Activated CD4-positive, alpha-beta T cell treated with anti-CD3 and anti-CD28 coated beads, Interleukin-2, amount 10 ng/mL, durations not matched to agents 24 days and 14 days (primary cell): ENCODE measurements at regions not wholly inside any gene's neighbourhood (a gene's known extent, or its start where the extent isn't known, plus 50 kb on each side); places are given as distances from the start of the nearest gene placed in this dataset.

Experiments used
- DNase-seq: peaks from one replicate; pipeline ENCODE4 v3.0.0; 2022
- H3K27ac Mint-ChIP-seq: one replicate; pipeline ENCODE4 v1.8.0; 2022; ENCODE audit warnings: mild to moderate bottlenecking, mixed read lengths
- H3K27me3 Mint-ChIP-seq: one replicate; pipeline ENCODE4 v1.8.0; 2022; ENCODE audit warnings: mixed read lengths
- H3K36me3 Mint-ChIP-seq: one replicate; pipeline ENCODE4 v1.8.0; 2022; ENCODE audit warnings: low read depth, mild to moderate bottlenecking, mixed read lengths
- H3K4me1 Mint-ChIP-seq: one replicate; pipeline ENCODE4 v1.8.0; 2021; ENCODE audit warnings: mixed read lengths
- H3K4me3 Mint-ChIP-seq: one replicate; pipeline ENCODE4 v1.8.0; 2022; ENCODE audit warnings: mild to moderate bottlenecking, moderate library complexity, mixed read lengths
- H3K9me3 Mint-ChIP-seq: one replicate; pipeline ENCODE4 v1.8.0; 2021; ENCODE audit warnings: mixed read lengths
- intact Hi-C: fragments of 100-400 bp; cut with micrococcal nuclease; formaldehyde crosslinking; loops from one replicate; pipeline ENCODE4 v1.15.1; 2023

- H3K36me3 Mint-ChIP-seq, result no peaks in the 10 kb centered on the region
- peaks cover 1% of the 10 kb centered on the region for H3K4me1 Mint-ChIP-seq
- no peaks in the 10 kb centered on the region for H3K9me3 Mint-ChIP-seq
- no peak for DNase-seq
- intact Hi-C loops, result loop anchor here (5.0 to 10.0 kb wide), 2 partner anchors 735 to 993 kb away; no protein-coding TSS in a partner anchor
- no peaks in the 10 kb centered on the region for H3K27me3 Mint-ChIP-seq
- no peak overlapping the region for H3K4me3 Mint-ChIP-seq
- no peak overlapping the region for H3K27ac Mint-ChIP-seq
These were observed 330.1 kb downstream of the ARPP21 start for GRCh38 chr3:35969406-35969805.

DNA sequence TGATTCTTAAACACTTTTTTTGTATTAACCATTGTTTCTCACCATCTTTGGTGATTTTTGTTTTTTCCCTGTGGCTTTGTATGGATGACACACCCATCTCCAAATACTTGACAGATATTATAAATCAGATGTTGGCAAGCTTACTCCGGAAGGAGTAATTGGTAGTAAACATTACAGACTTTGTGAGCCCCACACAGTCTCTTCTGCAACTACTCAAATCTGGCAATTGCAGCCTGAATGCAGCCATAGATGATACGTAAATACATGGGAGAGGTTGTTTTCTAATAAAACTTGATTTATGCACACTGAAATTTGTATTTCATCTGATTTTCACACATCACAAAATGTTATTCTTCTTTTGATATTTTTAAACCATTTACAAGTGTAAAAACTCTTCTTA is 331.5 kb downstream of the ARPP21 start:
- no peak overlapping the region for H3K27ac Mint-ChIP-seq
- H3K9me3 Mint-ChIP-seq, result no peaks in the 10 kb centered on the region

GRCh38 chr3:35971686-35972085 is 332.4 kb downstream of the ARPP21 start:
- no peak overlapping the region for H3K4me3 Mint-ChIP-seq
- no peaks in the 10 kb centered on the region for H3K9me3 Mint-ChIP-seq
- H3K4me1 Mint-ChIP-seq, result peaks cover 1% of the 10 kb centered on the region
- intact Hi-C loops, result no loop called here
- H3K27me3 Mint-ChIP-seq, result no peaks in the 10 kb centered on the region
- no peaks in the 10 kb centered on the region for H3K36me3 Mint-ChIP-seq
- no peak for DNase-seq
- no peak overlapping the region for H3K27ac Mint-ChIP-seq

More for the DNA sequence above, 331.5 kb downstream of the ARPP21 start:
- Mint-ChIP-seq H3K4me1 (peaks cover 1% of the 10 kb centered on the region), H3K36me3 (no peaks in the 10 kb centered on the region), H3K27me3 (no peaks in the 10 kb centered on the region), H3K4me3 (no peak overlapping the region)
- intact Hi-C loops, result no loop called here
- no peak for DNase-seq

- H3K27me3 Mint-ChIP-seq, result no peaks in the 10 kb centered on the region
- H3K4me3 Mint-ChIP-seq, result no peak overlapping the region
- no peaks in the 10 kb centered on the region for H3K36me3 Mint-ChIP-seq
- H3K9me3 Mint-ChIP-seq, result no peaks in the 10 kb centered on the region
- no peak overlapping the region for H3K27ac Mint-ChIP-seq
- peaks cover 1% of the 10 kb centered on the region for H3K4me1 Mint-ChIP-seq
- DNase-seq, result no peak
- intact Hi-C loops, result no loop called here
These were observed 335.5 kb downstream of the ARPP21 start for GRCh38 chr3:35974872-35975271.

DNA sequence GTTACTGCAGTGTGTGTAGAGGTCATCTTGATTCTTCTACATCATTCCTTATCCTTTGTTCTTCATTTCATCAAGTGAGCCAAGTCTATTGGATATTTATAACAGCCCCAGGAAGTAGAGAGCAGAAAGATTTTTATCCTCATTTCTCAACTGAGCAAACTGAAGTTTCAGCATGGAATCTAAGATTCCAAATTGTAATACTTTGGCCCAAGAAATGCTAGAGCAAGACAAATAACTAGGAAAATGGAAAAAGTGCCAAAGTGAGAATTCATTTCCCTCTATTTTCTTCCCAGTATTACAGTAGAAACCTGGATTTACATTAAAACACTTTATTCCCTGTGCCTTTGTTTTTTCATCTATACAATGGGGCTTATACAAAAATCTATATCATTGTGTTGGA is 346.8 kb downstream of the ARPP21 start:
- DNase-seq, result no peak
- Mint-ChIP-seq H3K36me3 (no peaks in the 10 kb centered on the region), H3K27me3 (no peaks in the 10 kb centered on the region), H3K27ac (no peak overlapping the region), H3K9me3 (no peaks in the 10 kb centered on the region), H3K4me3 (no peak overlapping the region), H3K4me1 (no peaks in the 10 kb centered on the region)
- intact Hi-C loops, result no loop called here

DNA sequence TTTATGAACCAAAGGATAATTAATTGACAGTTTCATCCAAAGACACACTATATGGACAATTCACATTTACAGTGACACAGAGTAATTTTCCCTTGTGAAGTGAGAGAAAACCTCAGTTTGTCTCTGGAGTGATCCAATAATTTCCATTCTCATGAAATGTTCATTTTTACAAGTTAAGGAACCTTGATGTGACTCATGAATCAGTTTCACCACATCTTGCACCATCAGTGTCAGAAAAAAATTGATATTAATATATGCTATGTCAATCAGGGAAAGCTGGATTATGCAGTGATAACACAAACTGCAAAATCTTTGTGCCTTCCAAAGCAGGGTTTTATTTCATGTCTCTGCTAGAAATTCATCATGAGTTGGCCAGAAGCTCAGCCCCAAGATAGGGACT is 348.1 kb downstream of the ARPP21 start:
- Mint-ChIP-seq H3K4me3 (no peak overlapping the region), H3K27me3 (no peaks in the 10 kb centered on the region), H3K27ac (no peak overlapping the region), H3K4me1 (no peaks in the 10 kb centered on the region), H3K9me3 (no peaks in the 10 kb centered on the region), H3K36me3 (no peaks in the 10 kb centered on the region)
- no peak for DNase-seq
- intact Hi-C loops, result no loop called here

GRCh38 chr3:35992041-35992440 is 352.7 kb downstream of the ARPP21 start:
- Mint-ChIP-seq H3K27me3 (no peaks in the 10 kb centered on the region), H3K9me3 (no peaks in the 10 kb centered on the region), H3K4me1 (no peaks in the 10 kb centered on the region), H3K27ac (no peak overlapping the region), H3K4me3 (no peak overlapping the region), H3K36me3 (no peaks in the 10 kb centered on the region)
- DNase-seq, result no peak
- intact Hi-C loops, result no loop called here

- Mint-ChIP-seq H3K36me3 (no peaks in the 10 kb centered on the region), H3K9me3 (no peaks in the 10 kb centered on the region), H3K4me1 (no peaks in the 10 kb centered on the region), H3K27ac (no peak overlapping the region), H3K4me3 (no peak overlapping the region), H3K27me3 (no peaks in the 10 kb centered on the region)
- DNase-seq, result no peak
- intact Hi-C loops, result no loop called here
These were observed 368.5 kb upstream of the STAC start for GRCh38 chr3:36011791-36012190.

GRCh38 chr3:36013425-36013824 is 366.9 kb upstream of the STAC start:
- H3K9me3 Mint-ChIP-seq, result no peaks in the 10 kb centered on the region
- DNase-seq, result no peak
- intact Hi-C loops, result no loop called here
- H3K36me3 Mint-ChIP-seq, result no peaks in the 10 kb centered on the region
- no peaks in the 10 kb centered on the region for H3K4me1 Mint-ChIP-seq
- no peaks in the 10 kb centered on the region for H3K27me3 Mint-ChIP-seq
- H3K4me3 Mint-ChIP-seq, result no peak overlapping the region
- H3K27ac Mint-ChIP-seq, result no peak overlapping the region

- no peak overlapping the region for H3K4me3 Mint-ChIP-seq
- intact Hi-C loops, result no loop called here
- no peaks in the 10 kb centered on the region for H3K27me3 Mint-ChIP-seq
- H3K27ac Mint-ChIP-seq, result no peak overlapping the region
- no peak for DNase-seq
- H3K9me3 Mint-ChIP-seq, result peaks cover 9% of the 10 kb centered on the region
- no peaks in the 10 kb centered on the region for H3K4me1 Mint-ChIP-seq
- H3K36me3 Mint-ChIP-seq, result no peaks in the 10 kb centered on the region
These were observed 355.1 kb upstream of the STAC start for GRCh38 chr3:36025232-36025631.

DNA sequence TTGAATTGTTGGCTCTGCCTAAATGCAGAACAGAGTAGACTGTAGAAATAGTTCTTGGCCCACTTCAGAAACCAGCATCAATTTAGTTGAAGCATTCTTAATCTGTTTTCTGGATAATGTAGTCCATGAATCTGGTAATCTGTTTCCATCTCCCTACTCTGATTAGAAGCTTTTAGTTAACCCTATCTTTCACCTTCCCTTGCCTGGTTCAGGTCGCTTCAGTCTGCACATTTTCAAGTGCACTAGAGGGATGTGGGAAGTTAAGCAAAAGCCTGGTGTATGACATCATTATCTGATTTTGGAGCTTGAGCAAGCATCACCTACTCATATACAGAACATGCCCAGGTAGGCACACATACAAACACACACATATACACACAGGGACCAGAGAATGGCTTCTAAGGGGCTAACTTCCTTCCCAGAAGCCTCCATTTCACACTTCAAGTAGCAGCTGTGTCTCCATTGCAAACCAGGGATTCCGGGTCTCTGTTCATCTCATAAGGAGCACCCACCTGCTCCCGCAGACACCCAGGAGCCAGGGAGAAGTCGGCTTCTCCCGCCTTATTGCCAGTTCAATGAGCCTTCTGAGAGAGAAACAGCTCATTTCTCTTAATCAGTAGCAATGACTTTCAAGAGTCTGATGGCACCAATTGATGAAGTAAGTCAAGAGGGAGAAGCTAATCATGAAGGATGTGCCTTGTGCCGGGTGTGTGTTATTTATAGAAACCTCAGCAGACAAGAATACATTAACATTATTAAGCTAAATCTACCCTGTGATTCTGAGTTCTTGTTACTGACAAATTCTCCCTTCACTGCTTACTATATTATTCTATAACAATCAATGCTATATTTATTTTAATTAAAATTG is 347.9 kb upstream of the STAC start:
- Mint-ChIP-seq H3K27me3 (no peaks in the 10 kb centered on the region), H3K27ac (no peak overlapping the region), H3K4me1 (no peaks in the 10 kb centered on the region), H3K4me3 (no peak overlapping the region), H3K9me3 (no peaks in the 10 kb centered on the region), H3K36me3 (no peaks in the 10 kb centered on the region)
- intact Hi-C loops, result no loop called here
- DNase-seq, result no peak

- H3K4me1 Mint-ChIP-seq, result no peaks in the 10 kb centered on the region
- no peaks in the 10 kb centered on the region for H3K36me3 Mint-ChIP-seq
- no peak overlapping the region for H3K4me3 Mint-ChIP-seq
- H3K27ac Mint-ChIP-seq, result no peak overlapping the region
- DNase-seq, result no peak
- intact Hi-C loops, result no loop called here
- no peaks in the 10 kb centered on the region for H3K27me3 Mint-ChIP-seq
- H3K9me3 Mint-ChIP-seq, result peaks cover 3% of the 10 kb centered on the region
These were observed 321.8 kb upstream of the STAC start for GRCh38 chr3:36058404-36059030.

- Mint-ChIP-seq H3K4me3 (no peak overlapping the region), H3K27ac (no peak overlapping the region), H3K27me3 (no peaks in the 10 kb centered on the region), H3K36me3 (no peaks in the 10 kb centered on the region), H3K4me1 (no peaks in the 10 kb centered on the region), H3K9me3 (no peaks in the 10 kb centered on the region)
- intact Hi-C loops, result no loop called here
- no peak for DNase-seq
These were observed 319.4 kb upstream of the STAC start for GRCh38 chr3:36060950-36061349.

DNA sequence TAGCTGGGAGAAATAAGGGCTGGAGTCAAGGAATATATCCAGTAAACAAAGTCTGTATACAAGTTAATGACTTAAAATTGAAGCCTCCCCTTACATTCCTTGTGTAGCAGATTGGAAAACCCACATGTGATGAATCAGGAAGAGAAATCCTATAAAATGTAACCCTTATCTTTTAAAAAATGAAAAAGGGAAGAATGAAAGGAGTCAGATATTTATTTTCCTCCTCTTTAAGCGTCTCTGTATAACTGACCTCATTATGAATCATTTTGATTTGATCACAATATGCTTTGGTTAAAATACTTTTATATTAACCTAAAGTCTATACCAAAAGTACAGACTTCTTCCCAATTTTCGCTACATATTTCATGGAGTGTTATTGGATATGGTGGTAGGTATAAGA is 316.3 kb upstream of the STAC start:
- Mint-ChIP-seq H3K27ac (no peak overlapping the region), H3K4me3 (no peak overlapping the region), H3K4me1 (no peaks in the 10 kb centered on the region), H3K36me3 (no peaks in the 10 kb centered on the region), H3K9me3 (no peaks in the 10 kb centered on the region), H3K27me3 (no peaks in the 10 kb centered on the region)
- intact Hi-C loops, result no loop called here
- DNase-seq, result no peak
